Fibroblast of lung (primary cell): ENCODE measurements at regions not wholly inside any gene's neighbourhood (a gene's known extent, or its start where the extent isn't known, plus 50 kb on each side); places are given as distances from the start of the nearest gene placed in this dataset.

Source experiments
- DNase-seq, 2 donors: peaks; one replicate each; pipeline versions ENCODE4 v3.0.0 to v3.0.0-alpha.2; 2010; ENCODE audit warnings: low read depth in 2 of 2
- H2AFZ ChIP-seq: 2 replicates; pipeline ENCODE4 v1.5.1; 2012; ENCODE audit warnings: low read length, control low read depth, inconsistent platforms
- H3K27ac ChIP-seq: 2 replicates; pipeline ENCODE4 v1.5.1; 2011; ENCODE audit warnings: low read length, control low read depth; ENCODE audit not compliant: insufficient read depth
- H3K27me3 ChIP-seq: 2 replicates; pipeline ENCODE4 v1.5.1; 2011; ENCODE audit warnings: mild to moderate bottlenecking, low read length; ENCODE audit not compliant: control insufficient read depth, insufficient read depth
- H3K36me3 ChIP-seq: 2 replicates; pipeline ENCODE4 v1.5.1; 2011; ENCODE audit warnings: low read length; ENCODE audit not compliant: control insufficient read depth, insufficient read depth
- H3K4me1 ChIP-seq: 2 replicates; pipeline ENCODE4 v1.5.1; 2011; ENCODE audit warnings: low read length; ENCODE audit not compliant: control insufficient read depth, insufficient read depth; ENCODE audit errors: extremely low read depth
- H3K4me2 ChIP-seq: 2 replicates; pipeline ENCODE4 v1.5.1; 2011; ENCODE audit warnings: low read length, control low read depth; ENCODE audit not compliant: insufficient read depth; ENCODE audit errors: extremely low read depth
- H3K4me3 ChIP-seq, 4 experiments: fragments of 200-600 bp in 1 of 4; sonication (generic) in 1 of 4; replicated peaks in 1 of 4; 2 replicates each; pipeline ENCODE4 v1.5.1; 2011 to 2016; ENCODE audit warnings: low read length in 4 of 4, low read depth in 3 of 4, mild to moderate bottlenecking in 3 of 4, control low read depth in 2 of 4, inconsistent platforms in 1 of 4, mixed read lengths in 1 of 4; ENCODE audit not compliant: insufficient read depth in 1 of 4; ENCODE audit errors: control extremely low read depth in 1 of 4
- H3K79me2 ChIP-seq: 2 replicates; pipeline ENCODE4 v1.5.1; 2012; ENCODE audit warnings: mild to moderate bottlenecking, low read length, inconsistent platforms; ENCODE audit not compliant: control insufficient read depth, insufficient read depth
- H3K9ac ChIP-seq: 2 replicates; pipeline ENCODE4 v1.5.1; 2011; ENCODE audit warnings: mild to moderate bottlenecking, low read length, control low read depth; ENCODE audit not compliant: insufficient read depth
- H3K9me3 ChIP-seq: 2 replicates; pipeline ENCODE4 v1.5.1; 2012; ENCODE audit warnings: low read depth, low read length; ENCODE audit not compliant: control insufficient read depth, insufficient read depth
- H4K20me1 ChIP-seq: 2 replicates; pipeline ENCODE4 v1.5.1; 2011; ENCODE audit warnings: low read length; ENCODE audit not compliant: control insufficient read depth, insufficient read depth; ENCODE audit errors: extremely low read depth
- CTCF ChIP-seq, 2 donors: IDR thresholded peaks in 1 of 2; conservative IDR thresholded peaks in 1 of 2; 1 replicate in 1 of 2; 2 replicates in 1 of 2; pipeline ENCODE4 v1.5.1; 2011 to 2012; ENCODE audit warnings: low read length in 2 of 2, control low read depth in 1 of 2, inconsistent platforms in 1 of 2, low read depth in 1 of 2, mild to moderate bottlenecking in 1 of 2
- EZH2 ChIP-seq: IDR thresholded peaks from 2 replicates; pipeline ENCODE4 v1.5.1; 2012; ENCODE audit warnings: low read length, control low read depth, mild to moderate bottlenecking; ENCODE audit errors: missing control alignments

DNA sequence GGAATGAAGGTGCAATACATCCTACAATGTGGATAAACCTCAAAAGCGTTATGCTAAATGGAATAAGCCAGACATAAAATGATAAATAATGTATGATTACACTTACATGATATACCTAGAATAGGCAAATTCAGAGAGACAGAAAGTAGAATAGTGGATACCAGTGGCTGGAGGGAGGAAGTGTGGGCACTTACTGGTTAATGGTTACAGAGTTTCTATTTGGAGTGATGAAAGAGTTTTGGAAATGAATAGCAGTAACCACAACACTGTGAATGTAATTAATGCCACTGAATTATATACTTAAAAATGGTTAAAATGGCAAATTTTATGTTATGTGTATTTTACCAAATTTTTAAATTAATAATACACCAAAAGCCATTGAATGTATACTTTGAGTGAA lies 71.4 kb upstream of the CST7 start:
- H2AFZ ChIP-seq, result no peak overlapping the region
- H3K4me1 ChIP-seq, result no peaks in the 10 kb centered on the region
- no peaks in the 10 kb centered on the region for H4K20me1 ChIP-seq
- H3K4me2 ChIP-seq, result no peak overlapping the region
- H3K4me3 ChIP-seq, result no peak overlapping the region
- TF ChIP-seq CTCF (conservative IDR thresholded peaks at IDR 0.05 in 1 of 2, IDR thresholded peaks at IDR 0.05 in 1 of 2; ENCODE audit: low read depth in 1 of 2, low read length in 2 of 2), result no peak
- TF ChIP-seq EZH2, result no peak
- H3K79me2 ChIP-seq, result no peaks in the 10 kb centered on the region
- H3K36me3 ChIP-seq, result no peaks in the 10 kb centered on the region
- no peaks in the 10 kb centered on the region for H3K9me3 ChIP-seq
- no peak overlapping the region for H3K27ac ChIP-seq
- no peaks in the 10 kb centered on the region for H3K27me3 ChIP-seq
- no peak for DNase-seq
- no peak overlapping the region for H3K9ac ChIP-seq

GRCh38 chr20:24878657-24879056 lies 70.4 kb upstream of the CST7 start:
- Histone ChIP-seq H3K36me3 (no peaks in the 10 kb centered on the region), H4K20me1 (no peaks in the 10 kb centered on the region), H3K79me2 (no peaks in the 10 kb centered on the region), H3K9ac (no peak overlapping the region), H2AFZ (no peak overlapping the region), H3K27ac (no peak overlapping the region), H3K4me3 (no peak overlapping the region), H3K9me3 (no peaks in the 10 kb centered on the region), H3K4me1 (no peaks in the 10 kb centered on the region), H3K27me3 (no peaks in the 10 kb centered on the region), H3K4me2 (no peak overlapping the region)
- TF ChIP-seq CTCF (conservative IDR thresholded peaks at IDR 0.05 in 1 of 2, IDR thresholded peaks at IDR 0.05 in 1 of 2; ENCODE audit: low read depth in 1 of 2, low read length in 2 of 2), result no peak
- no peak for TF ChIP-seq EZH2
- DNase-seq, result no peak

DNA sequence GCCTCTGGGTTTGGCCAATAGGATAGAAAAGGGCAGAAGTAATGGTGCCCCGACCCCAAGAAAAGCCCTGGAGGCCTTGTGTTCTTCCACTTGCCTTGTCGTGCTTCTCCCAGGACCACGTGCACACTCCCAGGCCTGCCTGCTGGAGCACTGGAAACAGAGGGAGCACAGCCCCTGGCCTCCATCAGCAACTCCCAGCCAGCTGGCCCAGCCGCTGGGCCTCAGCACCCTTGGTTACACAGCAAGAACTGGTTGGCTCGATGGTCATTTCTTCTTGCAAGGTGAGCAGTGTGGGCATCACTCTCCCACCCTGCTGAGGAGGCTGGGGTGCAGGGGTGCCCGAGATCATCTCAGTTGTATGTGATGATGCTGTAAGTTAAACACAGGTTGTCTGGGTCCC lies 69.2 kb upstream of the CST7 start:
- no peak for DNase-seq
- Histone ChIP-seq H3K9me3 (no peaks in the 10 kb centered on the region), H2AFZ (no peak overlapping the region), H3K36me3 (no peaks in the 10 kb centered on the region), H3K4me1 (no peaks in the 10 kb centered on the region), H3K79me2 (no peaks in the 10 kb centered on the region), H3K27me3 (no peaks in the 10 kb centered on the region), H3K4me3 (no peak overlapping the region), H3K27ac (no peak overlapping the region), H3K4me2 (no peak overlapping the region), H3K9ac (no peak overlapping the region), H4K20me1 (no peaks in the 10 kb centered on the region)
- TF ChIP-seq CTCF (conservative IDR thresholded peaks at IDR 0.05 in 1 of 2, IDR thresholded peaks at IDR 0.05 in 1 of 2; ENCODE audit: low read depth in 1 of 2, low read length in 2 of 2), result no peak
- no peak for TF ChIP-seq EZH2
